KOPT-K1 (cell line): ENCODE measurements at regions not wholly inside any gene's neighbourhood (a gene's known extent, or its start where the extent isn't known, plus 50 kb on each side); places are given as distances from the start of the nearest gene placed in this dataset.
A peak's percentile ranks its signal among the peaks of the same experiment; 100 is the strongest.

Experiments
- H3K27ac ChIP-seq: fragments of 200-600 bp; sonication (generic); 2 replicates; pipeline ENCODE4 v1.5.1; 2016; ENCODE audit warnings: antibody characterized with exemption, mild to moderate bottlenecking, low read depth, low read length; ENCODE audit not compliant: poor library complexity, severe bottlenecking
- H3K36me3 ChIP-seq: fragments of 200-600 bp; sonication (generic); 2 replicates; pipeline ENCODE4 v1.5.1; 2017; ENCODE audit warnings: antibody characterized with exemption, mild to moderate bottlenecking, low read length, moderate library complexity; ENCODE audit not compliant: insufficient read depth
- H3K9me3 ChIP-seq: fragments of 200-600 bp; sonication (generic); 2 replicates; pipeline ENCODE4 v1.5.1; 2017; ENCODE audit warnings: antibody characterized with exemption, low read length, mild to moderate bottlenecking; ENCODE audit not compliant: insufficient read depth, poor library complexity, severe bottlenecking

DNA sequence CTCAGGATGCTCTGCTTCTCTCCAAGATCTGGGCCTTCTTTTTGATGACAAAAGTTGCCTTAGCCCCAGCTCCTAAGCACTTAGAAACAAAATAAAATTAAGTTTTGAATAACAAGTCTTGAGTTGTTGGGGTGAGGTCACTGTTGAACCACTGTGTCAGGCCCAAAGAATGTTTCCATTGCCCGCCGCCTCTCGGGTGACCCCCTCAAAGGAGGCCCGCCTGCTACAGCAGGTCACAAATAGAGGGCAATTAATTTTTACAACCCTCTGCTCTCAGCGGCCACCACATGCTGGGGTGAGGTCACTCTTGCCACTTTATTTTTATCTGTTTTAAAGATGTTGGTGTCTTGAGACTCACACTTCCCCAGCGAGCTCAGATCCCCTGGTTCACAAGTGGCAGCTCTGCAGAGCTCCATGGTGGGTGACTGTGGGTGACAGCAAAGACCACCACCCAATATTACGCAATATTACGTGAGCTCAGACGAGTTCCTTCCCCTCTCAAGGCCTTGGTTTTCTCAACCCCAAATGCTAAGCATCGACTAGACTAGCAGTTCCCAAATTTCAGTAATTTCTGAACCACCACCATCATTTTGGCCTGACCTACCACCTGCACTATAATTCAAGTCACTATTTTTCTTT is 247.7 kb upstream of the PMEPA1 start:
- Histone ChIP-seq H3K9me3 (no peaks in the 10 kb centered on the region), H3K36me3 (no peaks in the 10 kb centered on the region), H3K27ac (peak overlapping the region; percentile 33)

DNA sequence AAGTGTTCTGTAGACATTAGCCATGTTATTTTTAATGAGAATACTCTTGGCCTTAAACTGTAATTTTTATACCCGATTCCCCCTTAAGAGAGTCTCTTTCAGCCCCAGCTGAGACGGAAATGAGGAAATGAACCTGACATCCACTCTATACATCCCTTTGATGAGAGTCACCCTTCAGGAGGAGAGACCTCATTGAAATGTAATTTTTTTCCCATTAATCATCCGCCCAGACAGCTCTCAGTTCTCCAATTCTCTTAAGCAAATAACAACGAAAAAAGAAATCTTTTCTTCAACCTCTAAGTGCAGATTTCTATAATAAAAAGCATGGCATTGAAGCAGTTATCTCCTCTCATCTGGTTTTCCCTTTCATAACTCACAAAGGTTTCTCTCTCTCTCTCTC is 243.8 kb upstream of the PMEPA1 start:
- Histone ChIP-seq H3K9me3 (no peaks in the 10 kb centered on the region), H3K36me3 (no peaks in the 10 kb centered on the region), H3K27ac (peak overlapping the region; percentile 50)

DNA sequence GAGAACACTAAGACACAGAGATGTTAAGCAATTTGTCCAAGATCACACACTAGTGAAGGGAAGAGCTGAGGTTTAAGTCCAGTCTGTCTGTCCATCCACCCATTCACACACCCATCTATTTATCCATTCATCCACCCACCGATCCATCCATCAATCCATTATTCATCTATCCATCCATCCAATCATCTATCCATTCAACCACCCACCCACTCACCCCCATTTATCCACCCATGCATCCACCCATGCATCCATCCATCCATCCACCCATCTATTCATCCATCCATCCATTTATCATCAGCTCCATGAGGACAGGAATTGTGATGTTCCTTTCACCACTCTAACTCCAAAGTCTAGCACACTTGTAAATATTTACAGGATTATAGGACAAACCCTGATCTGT is 242.3 kb upstream of the PMEPA1 start:
- H3K36me3 ChIP-seq, result no peaks in the 10 kb centered on the region
- H3K27ac ChIP-seq, result peak overlapping the region; percentile 50
- H3K9me3 ChIP-seq, result no peaks in the 10 kb centered on the region

DNA sequence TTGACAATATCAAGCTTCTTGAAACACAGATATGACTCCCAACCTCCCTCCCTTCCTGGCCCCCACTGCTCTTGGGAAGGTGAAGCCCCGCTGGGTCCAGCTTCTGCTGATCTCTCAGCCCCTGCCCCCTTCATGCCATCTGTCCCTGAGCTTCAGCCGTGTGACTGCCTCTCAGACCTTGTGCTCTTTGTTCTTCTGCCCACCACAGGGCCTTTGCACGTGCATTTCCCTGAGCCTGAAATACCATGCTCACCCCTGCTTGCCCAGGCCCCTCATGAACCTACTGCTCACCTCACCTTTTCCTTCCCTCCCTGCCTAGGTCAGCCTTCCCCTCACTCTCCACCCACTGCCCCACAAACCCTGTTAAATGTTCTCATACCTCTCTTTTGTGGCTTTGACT is 241.7 kb upstream of the PMEPA1 start:
- no peaks in the 10 kb centered on the region for H3K9me3 ChIP-seq
- H3K27ac ChIP-seq, result peak overlapping the region; percentile 14
- H3K36me3 ChIP-seq, result no peaks in the 10 kb centered on the region

DNA sequence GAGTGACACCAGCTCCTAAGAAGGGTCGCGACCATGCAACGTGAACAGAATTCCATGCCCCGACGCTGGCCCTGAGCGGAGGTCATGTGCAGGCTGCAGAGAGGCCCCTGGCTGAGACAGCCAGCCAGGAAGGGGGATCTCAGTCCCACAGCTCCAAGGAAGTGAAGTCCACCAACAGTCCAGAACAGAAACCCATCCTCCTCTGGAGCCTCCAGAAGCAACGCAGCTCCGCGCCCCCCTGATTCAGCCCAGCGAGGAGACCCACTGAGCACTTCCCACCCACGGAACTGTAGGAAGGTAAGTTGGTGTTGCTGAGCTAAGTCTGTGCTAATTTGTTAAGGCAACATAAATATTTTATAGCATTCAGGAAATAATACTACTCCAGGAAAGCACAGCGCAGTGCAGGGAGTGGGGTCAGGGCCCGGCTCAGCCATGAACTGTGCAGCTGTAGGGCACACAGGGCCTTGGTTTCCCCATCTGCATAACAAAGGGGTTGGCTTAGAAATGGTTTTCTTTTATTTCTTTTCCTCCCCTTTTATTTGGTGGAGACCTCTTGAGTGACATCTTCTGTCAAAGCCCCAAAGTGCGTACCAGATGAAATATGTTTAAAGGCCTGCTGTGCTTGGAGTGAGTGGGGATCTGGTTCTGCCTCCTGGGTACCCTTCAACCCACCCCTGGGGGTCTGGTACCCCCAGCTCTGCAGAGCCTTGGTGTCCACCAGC is 241.1 kb upstream of the PMEPA1 start:
- Histone ChIP-seq H3K27ac (peak overlapping the region; percentile 14), H3K36me3 (no peaks in the 10 kb centered on the region), H3K9me3 (no peaks in the 10 kb centered on the region)

DNA sequence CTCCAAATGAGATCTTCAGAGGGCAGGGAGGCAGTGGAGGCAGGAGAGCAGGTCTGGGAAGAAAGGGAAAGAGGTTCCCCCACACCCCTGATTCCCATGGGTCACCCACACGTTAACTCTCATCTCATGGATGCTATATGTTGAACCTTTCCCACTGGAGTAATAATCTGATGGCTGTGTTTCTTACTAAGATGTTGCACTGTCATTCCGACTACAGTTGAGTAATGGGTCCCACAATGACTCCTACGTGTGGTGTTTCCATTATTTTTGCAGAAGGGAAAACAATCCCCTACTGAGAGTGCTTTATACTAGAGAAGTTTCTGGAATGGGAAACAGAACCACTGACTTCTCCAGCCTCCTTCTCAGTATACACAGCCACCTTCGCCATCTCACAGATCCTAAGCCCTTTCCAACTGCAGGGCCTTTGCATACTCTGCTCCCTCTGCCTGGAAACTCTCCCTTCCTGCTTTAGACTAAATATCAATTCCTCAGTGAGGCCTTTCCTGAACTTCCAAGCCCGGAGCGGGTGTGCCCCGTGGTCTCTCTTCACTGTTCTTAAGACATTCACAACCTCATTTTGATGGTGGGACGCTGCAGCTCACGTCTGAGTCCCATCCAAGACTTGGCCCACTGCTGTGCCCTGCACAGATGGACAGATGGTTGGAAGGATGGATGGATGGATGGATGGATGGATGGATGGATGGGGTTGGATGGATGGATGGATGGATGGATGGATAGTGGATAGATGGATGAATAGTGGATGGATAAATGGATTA is 238.6 kb upstream of the PMEPA1 start:
- Histone ChIP-seq H3K9me3 (no peaks in the 10 kb centered on the region), H3K27ac (no peak overlapping the region), H3K36me3 (no peaks in the 10 kb centered on the region)

DNA sequence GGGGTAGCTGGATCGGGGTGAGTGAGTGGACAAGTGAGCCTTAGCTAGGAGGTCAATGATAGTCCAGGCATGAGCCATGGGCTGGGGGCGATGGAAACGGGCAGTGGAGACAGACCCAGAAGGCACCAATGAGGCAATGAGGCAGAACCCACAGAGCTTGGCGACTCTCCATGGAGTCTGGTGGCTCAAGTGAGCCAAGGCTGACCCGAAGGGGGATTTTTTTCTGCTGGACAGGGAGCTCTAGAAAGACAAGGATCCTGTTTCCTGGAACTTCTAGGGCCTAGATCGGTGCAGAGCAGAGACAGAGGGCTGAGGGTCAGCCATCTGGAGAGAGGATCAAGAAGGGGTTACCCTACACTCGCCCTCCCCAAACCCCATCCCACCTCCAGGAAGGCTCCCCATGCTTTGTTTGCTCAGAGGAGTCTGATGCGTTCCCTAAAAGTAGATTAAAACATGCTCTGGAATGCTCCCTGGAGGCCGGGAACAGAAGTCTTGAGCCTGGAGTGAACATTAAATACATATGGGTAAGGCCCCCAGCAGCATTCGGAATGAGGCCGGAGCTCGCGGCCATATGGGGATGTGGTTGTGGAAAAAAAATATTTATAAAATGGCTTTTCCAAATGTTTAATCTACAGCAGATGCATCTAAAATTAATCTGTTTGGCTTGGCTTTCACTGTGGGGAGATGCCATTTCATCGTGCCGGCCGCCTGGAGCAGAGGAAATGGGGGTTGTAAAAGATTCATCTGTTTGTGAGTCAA is 237.8 kb upstream of the PMEPA1 start:
- Histone ChIP-seq H3K36me3 (no peaks in the 10 kb centered on the region), H3K9me3 (no peaks in the 10 kb centered on the region), H3K27ac (no peak overlapping the region)

DNA sequence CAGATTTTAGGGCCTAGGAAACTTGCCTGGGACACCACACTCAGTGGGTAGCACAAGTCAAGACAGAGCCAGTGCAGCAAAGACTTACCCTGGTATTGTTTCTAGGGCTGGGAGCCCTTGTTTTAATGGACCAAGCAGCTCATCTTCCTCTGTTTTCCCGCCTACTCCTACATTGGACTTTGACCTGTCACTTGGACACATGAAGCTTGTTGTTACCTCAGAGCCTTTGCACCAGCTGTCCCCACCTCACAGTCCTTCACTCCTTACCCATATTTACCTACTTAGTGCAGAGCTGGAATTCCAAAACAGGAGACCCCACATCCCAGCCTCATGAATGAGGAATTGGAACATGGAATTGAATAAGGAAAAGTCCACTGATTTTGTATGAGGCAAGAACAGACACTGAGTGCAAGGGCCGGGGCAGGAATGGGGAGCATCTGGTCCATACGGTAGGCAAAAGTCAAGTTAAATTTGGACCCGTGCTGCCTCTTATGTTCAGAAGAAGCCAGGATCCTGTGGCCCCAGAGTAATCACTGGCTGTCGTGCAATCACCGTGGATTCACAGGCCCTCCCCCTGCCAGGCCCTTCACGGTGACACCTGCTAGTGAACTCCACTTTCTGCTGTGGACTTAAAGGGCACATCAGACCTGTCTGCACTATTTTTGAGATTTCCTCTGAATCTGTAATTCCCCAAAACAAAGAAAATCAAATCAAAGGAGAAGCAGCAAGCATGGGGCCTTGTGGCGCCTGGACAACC is 236.9 kb upstream of the PMEPA1 start:
- no peaks in the 10 kb centered on the region for H3K9me3 ChIP-seq
- H3K27ac ChIP-seq, result no peak overlapping the region
- no peaks in the 10 kb centered on the region for H3K36me3 ChIP-seq

DNA sequence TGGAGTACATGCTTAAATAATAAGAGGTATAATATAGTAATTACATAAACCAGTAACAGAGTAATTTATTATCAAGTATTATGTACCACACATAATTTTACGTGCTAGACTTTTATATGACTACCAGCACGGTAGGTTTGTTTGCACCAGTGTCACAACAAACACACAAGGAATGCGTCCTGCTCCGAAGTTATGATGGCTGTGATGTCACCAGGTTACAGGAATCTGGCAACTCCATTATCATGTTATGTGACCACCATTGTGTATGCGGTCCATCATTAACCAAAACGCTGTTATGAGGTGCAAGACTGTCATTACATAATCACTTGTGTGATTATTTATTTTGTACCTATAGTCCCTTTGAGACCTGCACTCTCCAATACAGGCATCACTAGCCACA is 235.2 kb upstream of the PMEPA1 start:
- Histone ChIP-seq H3K9me3 (no peaks in the 10 kb centered on the region), H3K27ac (no peak overlapping the region), H3K36me3 (no peaks in the 10 kb centered on the region)

DNA sequence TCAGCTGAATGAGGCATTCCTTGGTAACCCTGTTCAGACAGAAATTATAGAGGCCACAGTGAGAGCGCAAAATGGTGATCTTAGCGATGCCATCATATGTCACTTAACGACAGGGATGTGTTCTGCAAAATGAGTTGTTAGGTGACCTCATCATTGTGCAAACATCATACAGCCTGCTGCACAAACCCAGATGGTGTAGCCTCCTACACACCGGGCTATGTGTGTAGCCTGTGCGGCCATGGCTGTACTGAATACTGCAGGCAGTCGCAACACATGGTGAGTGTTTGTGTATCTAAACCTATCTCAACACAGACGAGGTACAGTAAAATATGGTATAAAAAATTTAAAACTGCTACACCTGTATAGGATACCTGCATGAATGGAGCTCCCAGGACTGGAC is 234.1 kb upstream of the PMEPA1 start:
- no peaks in the 10 kb centered on the region for H3K9me3 ChIP-seq
- H3K36me3 ChIP-seq, result no peaks in the 10 kb centered on the region
- no peak overlapping the region for H3K27ac ChIP-seq

DNA sequence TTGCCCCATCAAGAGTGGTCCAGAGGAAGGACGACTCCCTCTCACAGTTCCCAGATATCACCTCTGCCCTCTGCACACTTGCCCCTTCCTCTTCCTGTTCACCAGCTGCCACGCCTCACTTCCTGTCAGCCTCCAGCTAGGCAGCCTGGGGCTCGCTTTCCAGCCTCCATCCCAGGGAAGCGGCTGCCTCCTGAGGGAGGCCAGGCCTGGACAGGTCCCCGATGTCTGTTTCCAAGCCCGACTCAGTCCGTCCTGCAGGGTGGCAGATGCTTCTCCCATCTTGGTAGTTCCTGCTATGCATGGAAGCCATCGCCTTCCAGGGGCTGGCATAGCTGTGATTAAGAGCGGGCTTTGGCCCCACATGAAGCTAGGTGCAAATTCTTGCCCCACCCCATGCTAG is 233.5 kb upstream of the PMEPA1 start:
- no peak overlapping the region for H3K27ac ChIP-seq
- H3K9me3 ChIP-seq, result no peaks in the 10 kb centered on the region
- no peaks in the 10 kb centered on the region for H3K36me3 ChIP-seq

DNA sequence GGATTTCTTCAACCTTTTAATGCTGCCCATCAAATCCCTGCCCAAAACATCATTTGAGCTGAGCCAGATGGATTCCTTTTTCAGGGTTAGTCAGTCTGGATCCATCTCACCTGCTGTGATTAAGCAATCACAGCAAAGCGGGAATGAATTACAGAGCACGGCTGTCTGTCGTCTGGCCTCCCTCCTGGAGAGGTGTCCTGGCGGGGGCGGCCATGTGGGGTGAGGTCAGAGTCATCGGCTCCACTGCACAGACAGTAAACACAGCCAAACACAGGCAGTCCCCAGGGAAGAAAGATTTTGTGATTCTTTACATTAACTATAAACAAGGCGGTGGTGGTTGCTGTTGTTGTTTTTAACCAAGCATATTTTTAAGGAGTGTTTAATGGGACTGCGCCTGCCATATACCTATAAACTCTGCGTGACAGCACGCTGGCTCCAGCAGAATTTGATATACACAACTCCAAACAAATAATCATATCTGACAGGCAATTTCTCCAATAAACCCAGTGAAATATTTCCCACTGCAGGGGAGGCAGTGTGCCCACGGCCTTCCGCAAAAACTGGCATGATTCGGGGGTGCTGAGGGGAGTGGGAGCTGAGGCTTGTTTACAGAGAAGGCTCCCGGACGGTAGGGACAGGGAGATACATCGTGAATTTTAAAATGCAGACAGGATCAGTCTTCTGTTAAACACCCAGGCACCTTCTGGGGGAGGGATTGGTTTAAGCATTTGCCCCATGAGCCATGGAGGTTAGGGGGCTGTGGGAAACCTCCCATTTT is 232.0 kb upstream of the PMEPA1 start:
- Histone ChIP-seq H3K9me3 (no peaks in the 10 kb centered on the region), H3K36me3 (no peaks in the 10 kb centered on the region), H3K27ac (no peak overlapping the region)

DNA sequence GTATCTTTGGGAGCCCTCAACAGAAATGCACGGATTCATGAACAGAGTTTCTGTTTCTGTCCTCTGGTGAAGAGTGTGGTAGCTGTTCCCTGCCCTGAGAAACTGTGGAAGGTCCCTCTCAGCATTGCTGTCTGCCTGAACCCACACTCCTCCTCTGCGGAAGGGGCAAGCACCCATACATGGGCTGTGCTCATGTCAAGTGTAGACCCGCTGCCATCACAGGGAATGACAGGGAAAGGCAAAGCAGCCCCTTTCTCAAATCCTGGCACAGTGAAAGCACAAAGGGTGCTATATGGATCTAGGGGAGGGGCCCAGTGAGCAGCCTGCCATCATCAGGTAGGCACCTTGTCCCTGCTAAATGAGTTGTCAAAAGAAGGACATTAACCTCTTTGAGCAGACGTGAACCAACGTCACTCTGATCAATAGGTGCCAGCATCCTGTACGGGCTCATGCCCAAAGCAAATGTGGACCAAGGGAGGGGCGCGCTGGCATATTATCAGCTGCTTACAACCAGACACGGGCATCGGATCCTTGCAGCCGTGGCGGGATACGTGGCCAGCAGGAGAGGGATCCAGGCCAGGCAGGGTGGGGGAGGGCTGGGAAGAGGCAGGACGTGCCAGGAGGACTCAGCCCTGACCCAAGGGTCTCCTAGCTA is 231.2 kb upstream of the PMEPA1 start:
- no peaks in the 10 kb centered on the region for H3K9me3 ChIP-seq

More for the DNA sequence above, 231.2 kb upstream of the PMEPA1 start:
- Histone ChIP-seq H3K27ac (no peak overlapping the region), H3K36me3 (no peaks in the 10 kb centered on the region)
